OCI-M1 (cell line): ENCODE measurements at regions not wholly inside any gene's neighbourhood (a gene's known extent, or its start where the extent isn't known, plus 50 kb on each side); places are given as distances from the start of the nearest gene placed in this dataset.
A peak's percentile ranks its signal among the peaks of the same experiment; 100 is the strongest.

Source experiments
- DNase-seq: peaks from one replicate; lab custom pipeline; 2025; lab: John Stamatoyannopoulos, UW

- peak; percentile 31 for DNase-seq
Measured at GRCh38 chr2:118510807-118511206, 336.6 kb downstream of the EN1 start.

- no peak for DNase-seq
Measured at GRCh38 chr2:118509319-118510004, 338.0 kb downstream of the EN1 start.

DNA sequence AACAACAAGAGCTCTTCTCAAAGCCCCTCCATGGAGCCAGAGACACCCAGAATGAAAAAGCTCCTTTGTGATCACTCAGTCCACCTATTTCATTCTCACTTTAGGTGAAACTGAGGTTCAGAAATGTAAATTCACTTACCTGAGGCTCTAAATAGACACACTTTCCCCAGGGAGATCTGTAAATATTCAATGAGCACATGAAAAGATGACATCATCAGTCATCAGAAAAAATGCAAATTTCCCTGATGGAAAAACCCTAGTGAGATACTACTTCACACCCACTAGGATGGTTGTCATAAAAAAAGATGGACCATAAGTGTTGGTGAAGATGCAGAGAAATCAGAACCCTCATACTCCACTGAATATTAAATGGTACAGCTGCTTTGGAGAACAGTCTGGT is 339.2 kb downstream of the EN1 start:
- no peak for DNase-seq

GRCh38 chr2:118505436-118505835 is 342.0 kb downstream of the EN1 start:
- DNase-seq = no peak

- no peak for DNase-seq
Measured at GRCh38 chr2:118502106-118502505, 345.3 kb downstream of the EN1 start.

DNA sequence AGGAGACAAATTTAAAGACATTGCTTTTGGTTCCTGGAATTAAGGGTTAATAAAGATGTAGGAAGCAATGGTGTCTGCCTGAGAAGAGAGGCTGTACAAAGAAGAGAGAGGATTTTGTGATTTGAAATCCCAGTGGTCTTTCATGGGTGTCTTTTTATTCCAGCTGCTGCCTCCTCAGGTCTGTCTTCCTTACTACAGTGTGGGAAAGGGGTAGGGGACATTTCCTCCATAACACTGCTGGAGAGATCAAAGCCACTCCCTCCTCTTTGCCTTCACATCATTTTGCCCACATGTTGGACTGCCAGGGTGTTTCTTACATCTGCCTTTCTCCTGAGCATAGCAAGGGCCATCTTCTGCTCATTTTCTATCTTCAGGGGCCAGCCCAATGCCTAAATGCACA is 348.5 kb downstream of the EN1 start:
- DNase-seq = no peak

GRCh38 chr2:118496870-118497611 is 350.4 kb downstream of the EN1 start:
- no peak for DNase-seq

DNA sequence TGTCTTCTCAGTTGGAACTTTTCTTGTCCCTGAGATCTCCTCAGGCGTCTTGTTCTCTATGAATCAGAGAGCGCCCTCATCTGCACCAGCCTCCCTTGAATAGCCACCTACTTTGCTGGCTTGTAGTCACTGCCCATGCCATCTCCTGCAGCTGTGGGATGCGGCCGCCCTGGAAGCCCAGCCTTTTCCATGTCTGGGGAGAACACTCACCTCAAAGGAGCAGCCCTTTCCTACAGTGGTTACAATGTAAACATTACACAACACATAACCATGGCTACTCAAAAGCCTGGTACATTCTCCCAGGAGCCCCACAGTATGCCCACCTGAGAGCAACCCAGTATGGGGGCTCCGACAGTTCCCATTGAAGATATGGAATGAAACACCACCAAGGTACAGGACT is 351.0 kb downstream of the EN1 start:
- DNase-seq = no peak

DNA sequence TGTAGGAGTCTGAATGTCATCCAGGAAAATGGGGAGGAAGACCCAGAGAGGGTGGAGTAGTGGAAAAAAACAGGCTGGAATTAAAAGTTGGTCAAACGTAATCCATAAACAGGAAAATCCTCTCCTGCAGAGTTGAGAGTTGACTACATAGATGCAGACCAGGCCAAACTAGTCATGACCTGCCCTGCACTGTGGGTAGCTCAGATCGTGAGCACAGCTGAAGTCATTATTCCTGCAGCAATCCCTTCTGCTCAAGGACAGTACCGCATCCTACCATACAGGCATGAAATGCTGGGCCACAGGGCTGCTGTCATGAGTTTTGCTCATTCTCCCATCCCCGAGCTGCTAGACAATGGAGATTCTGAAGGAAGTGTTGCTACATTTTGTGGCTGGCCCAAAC is 352.2 kb downstream of the EN1 start:
- DNase-seq = no peak

DNA sequence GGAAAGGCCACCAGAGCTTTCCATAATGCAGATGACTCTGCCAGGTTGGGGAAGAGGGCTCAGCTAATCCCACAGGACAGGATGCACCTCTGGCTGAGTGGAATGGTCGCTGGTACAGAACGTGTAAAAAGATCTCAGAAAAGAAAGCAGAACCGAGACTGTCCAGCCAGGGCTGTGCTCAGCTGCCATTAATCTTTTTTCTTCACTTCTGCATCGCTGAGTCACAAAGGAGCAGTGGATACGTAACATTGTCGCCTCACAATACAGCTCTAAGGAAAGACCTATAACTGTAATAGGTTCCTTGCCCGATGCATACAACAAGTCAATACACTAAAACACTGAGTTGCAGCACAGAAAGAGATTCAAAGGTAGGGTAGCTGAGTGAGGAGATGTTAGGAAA is 354.2 kb downstream of the EN1 start:
- no peak for DNase-seq

- DNase-seq = peak; percentile 29
Measured at GRCh38 chr2:118492335-118492734, 355.1 kb downstream of the EN1 start.

- DNase-seq = no peak
Measured at GRCh38 chr2:118490330-118490729, 357.1 kb downstream of the EN1 start.

GRCh38 chr2:118489712-118490299 is 357.6 kb downstream of the EN1 start:
- no peak for DNase-seq

- DNase-seq = no peak
Measured at GRCh38 chr2:118481299-118481698, 366.1 kb downstream of the EN1 start.

GRCh38 chr2:118479020-118479419 is 368.4 kb downstream of the EN1 start:
- DNase-seq = no peak

DNA sequence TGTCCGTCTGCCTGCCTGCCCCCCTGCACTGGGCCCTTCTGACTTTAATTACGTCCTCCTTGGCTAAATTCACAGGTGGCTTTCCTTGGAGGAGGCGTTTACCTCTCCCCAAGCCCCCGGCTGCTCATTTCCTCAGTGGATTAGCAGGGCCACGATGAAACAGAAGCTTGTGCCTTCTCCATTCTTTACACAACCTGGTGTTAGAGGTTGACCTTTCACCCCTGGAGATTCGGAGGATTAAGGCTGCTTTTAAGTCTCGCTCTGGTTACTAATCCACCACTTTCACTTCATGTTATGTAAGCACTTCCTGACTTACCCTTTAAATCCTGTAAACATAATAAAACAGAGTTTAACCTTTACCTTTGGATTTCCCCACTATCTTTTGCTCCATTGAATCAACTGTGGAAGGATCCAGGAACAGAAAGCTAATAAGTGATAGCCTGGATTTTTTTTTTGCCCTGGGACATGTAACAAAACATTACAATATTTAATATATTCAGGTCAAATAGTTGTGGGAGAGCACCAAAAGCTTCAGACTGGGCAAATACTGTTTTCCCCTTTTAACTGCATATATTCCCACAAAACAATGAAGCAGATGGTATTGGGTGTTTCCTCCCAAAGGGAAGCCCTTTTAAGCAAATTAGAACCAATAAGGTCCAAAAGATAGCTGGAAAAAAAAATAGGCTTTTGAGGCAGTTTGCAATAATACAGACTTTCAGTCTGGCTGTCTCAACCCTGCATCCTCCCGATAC is 370.2 kb downstream of the EN1 start:
- no peak for DNase-seq

- no peak for DNase-seq
Measured at GRCh38 chr2:118475622-118476205, 371.7 kb downstream of the EN1 start.

- no peak for DNase-seq
Measured at GRCh38 chr2:118474541-118474920, 372.9 kb downstream of the EN1 start.

DNA sequence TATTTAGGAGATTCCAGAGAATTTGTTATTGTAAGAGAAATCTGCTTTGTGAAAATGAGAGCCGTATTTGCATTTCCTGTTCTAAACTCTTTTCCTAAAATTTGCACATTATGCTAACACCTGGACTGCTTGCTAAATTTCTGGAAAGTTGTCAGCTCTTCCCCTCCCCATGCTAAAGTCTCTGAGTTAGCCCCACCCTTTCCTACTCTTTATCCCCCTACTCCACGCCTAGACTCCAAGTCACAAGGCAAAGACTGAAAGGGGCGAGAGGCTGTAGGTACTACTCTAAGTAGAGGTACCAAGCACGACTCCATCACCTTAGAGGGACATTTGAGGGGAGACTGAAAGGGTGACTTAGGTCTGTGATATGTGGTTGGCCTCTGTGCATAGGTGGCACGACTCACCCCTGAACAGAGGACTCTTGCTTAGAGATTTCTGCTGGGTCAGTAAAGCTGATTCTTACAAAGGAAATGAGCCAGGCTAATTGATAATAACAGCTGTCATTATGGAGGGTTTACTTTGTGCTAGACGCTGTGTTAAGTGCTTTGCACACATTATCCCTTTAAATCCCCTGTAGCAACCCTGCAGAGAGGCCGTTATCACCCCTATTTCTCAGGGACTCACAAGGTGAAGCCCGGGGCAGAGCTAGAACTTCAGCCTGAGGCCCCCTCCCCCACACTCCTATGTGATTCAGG is 373.5 kb downstream of the EN1 start:
- no peak for DNase-seq

DNA sequence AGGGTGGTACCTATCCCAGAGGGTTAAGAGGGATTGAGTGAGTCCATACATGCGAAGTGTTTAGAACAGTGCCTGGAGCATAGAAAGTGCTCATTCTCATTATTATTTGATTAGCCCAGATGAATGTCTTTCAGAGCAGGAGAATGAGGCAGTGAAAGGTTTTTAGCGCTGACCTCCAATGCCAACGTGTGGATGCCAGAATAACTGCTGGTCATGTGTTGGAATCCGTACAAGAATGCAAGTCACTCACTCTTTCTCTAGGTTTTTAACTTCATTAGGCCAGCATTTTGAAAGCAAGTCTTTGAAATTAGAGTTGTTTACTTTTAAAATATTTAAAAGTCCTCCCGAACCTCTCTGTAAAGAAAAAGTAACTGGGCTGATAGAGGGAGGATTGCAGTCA is 374.2 kb downstream of the EN1 start:
- DNase-seq = no peak

DNA sequence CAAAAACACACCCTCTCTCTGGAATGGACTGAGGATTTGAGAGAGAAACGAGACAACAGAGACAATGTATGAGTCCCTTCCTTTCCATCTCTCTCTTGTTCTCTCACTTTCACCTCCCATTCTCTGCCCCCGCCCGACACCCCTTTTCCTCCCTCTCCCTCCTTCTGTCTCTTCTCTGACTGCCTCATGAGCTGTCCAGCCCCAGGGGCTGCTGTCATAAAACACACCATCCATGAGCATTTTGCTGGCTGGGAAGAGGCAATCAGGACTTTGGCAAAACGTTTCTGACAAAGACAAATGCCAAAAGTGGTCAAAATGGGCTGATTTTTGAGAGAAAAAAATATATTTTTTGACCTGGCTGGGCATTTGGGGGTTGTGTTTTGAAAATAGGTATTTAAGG is 377.2 kb downstream of the EN1 start:
- no peak for DNase-seq

- peak; percentile 86 for DNase-seq
Measured at GRCh38 chr2:118469103-118469502, 378.3 kb downstream of the EN1 start.
